GM21381 (cell line): ENCODE measurements at regions not wholly inside any gene's neighbourhood (a gene's known extent, or its start where the extent isn't known, plus 50 kb on each side); places are given as distances from the start of the nearest gene placed in this dataset.

ENCODE experiments used
- ATAC-seq: cut with Tn5 transposase; IDR thresholded peaks from one replicate; pipeline ENCODE4 v1.9.1; 2021; ENCODE audit warnings: mild to moderate bottlenecking, moderate library complexity; ENCODE audit not compliant: unreplicated experiment

DNA sequence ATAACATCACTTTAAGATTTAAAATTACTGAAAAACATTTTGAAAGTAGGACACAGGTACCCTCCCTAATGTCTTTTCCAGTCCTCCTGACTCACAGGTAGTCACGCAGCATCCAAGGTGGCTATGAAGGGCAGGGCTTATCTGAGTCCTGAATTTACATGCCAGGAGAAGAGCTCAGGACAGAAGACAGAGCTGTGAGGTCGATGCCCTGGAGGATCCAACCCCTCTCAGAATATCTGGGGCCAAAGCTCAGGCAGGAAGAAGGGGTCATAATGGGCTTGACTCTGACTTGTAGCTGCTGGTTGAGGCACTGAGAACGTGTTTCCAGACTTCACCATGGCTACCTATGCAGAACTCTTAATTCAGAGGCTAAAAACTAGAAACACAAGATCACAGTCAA, 177.5 kb downstream of the AASDH start:
- ATAC-seq, result no peak

DNA sequence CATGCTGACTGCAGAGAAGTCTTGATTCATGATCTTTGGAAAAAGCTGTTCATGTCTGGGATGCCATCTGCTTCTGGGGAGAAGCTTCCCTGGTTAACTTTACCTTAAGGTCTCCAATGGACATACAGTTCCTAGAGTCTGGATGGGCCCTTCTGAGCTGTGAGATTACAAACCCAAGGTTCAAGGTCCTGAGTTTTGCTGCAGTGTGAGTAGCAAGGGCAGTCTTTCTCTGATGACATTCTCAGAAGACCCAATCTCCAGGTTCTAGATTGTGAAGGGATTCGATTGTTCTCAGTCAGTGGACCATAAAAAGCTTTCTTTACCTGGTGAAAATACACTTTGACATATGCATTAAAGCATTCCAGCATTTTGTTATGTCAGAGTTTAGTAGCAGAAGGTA, 179.2 kb downstream of the AASDH start:
- ATAC-seq, result no peak

DNA sequence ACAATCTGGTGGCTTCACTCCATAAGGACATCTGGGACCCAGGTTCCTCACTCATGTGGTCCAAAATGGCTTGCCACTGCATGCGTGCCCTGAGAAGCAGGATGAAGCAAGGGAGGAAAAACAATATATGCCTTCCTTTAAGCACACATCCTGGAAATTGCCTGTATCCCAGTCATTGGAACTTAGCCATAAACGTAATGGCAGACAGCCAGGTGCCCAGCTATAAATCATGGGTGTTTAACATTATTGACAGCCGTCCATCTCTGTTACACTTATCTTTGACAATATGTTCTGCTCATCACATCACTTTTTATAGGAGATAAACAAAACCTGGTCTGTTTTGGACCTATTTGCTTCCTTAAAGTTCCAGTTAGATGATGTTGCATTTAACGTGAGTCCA, 181.0 kb downstream of the AASDH start:
- no peak for ATAC-seq

DNA sequence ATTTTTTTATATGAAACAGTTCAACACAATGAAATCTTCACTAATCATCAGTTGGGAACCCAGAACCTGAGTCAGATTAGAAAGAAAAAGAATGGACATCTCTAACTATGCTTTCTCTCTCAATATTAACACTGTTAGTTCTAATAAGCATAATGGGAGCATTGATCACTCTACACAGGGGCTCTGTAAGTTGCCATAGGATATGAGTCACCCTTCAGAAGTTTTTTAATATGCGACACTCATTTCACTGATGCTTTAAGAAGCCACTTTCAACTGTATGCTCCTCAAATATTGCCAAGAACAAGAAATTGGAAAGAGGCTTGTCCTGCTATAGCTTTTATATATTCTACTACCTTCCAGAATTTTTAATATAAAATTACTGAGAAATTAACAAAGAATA, 187.0 kb downstream of the AASDH start:
- ATAC-seq, result no peak

DNA sequence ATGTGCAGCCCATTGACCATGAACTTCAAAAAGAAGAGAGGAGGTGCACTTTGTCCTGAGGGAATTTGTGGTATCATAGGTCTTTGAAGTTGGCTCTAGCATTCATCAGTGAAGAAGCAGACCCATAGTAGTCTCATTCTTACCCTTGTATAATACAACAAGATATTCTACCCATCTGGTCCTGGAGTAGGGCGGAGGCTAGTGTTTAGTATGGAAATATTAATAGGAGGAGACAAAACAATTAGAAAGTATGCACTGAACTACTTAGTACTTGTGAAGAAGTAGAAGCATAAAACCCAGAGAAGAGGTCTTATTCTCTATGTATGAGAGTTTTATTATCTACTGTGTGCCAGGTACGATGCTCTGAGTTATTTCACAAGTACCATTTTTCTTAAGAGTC, 189.0 kb downstream of the AASDH start:
- ATAC-seq, result no peak

DNA sequence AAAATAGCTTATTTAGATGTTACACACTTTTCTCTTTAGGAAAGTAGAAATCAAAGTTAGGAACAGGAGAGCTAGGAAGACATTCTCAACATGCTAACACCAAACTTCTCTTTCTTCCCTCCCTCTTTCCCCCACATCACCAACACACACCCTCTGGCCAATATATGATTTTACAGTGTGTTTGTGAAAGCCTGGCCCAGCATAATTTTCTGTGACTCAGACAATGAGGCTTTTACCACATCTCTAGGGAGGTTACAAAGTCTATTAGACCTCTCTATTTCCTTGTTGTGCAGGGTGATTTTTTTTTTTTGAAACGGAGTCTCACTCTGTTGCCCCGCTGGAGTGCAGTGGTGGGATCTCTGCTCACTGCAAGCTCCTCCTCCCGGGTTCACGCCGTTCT, 189.9 kb downstream of the AASDH start:
- ATAC-seq, result no peak

DNA sequence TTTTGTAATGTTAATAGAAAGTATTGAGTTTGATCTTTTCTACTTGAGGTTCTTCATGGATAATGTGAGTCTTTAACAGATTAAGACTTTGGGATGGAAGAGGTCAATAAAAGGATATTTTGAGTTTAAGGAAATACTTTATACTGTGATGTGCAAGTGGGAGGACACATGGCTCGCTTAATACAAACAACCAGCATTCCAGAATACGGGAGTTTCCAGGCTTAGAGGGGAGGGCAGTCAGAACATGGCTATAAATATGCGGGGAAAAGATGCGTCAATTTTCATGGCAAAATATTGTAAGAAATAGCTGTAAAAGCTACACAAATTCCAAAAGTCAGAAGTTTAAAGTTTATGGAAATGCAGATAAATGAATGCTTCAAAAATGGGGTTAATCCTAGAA, 192.3 kb downstream of the AASDH start:
- ATAC-seq, result no peak

DNA sequence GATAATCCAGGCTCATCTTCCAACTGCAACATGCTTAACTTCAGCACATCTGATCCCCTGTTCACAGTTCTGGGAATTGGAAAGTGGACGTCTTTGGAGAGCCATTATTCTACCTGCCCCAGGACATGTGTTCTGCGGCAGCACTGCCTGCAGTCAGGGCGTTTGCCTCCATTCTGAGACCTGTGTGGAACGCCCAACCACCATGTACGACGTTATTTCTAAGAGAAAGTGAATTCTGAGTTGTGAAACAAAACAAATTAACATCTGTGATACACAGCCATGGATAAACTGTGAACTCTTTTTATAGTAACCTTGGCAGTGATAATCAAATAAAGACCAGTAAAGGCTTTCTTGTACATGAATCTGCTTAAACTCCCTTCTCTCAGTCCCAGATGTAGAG, 195.8 kb downstream of the AASDH start:
- ATAC-seq, result no peak

DNA sequence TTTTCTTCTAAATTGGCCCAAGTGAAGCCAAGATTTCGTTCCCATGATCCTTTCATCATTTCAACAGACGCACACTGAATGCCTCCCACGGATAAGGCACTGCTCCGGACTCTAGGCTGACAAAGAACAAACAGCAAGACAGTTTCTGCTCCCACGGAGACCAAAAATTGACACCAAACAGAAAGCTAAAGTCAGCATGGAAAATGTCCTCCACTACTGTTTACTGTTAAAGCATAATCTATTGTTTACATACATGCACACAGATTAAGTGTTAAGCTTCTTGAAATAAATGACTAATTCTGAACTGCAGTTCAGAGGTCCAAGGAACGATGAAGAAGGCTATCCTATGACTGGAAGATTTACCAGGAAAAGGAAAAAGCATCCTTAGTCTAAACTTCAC, 199.6 kb downstream of the AASDH start:
- ATAC-seq, result no peak

DNA sequence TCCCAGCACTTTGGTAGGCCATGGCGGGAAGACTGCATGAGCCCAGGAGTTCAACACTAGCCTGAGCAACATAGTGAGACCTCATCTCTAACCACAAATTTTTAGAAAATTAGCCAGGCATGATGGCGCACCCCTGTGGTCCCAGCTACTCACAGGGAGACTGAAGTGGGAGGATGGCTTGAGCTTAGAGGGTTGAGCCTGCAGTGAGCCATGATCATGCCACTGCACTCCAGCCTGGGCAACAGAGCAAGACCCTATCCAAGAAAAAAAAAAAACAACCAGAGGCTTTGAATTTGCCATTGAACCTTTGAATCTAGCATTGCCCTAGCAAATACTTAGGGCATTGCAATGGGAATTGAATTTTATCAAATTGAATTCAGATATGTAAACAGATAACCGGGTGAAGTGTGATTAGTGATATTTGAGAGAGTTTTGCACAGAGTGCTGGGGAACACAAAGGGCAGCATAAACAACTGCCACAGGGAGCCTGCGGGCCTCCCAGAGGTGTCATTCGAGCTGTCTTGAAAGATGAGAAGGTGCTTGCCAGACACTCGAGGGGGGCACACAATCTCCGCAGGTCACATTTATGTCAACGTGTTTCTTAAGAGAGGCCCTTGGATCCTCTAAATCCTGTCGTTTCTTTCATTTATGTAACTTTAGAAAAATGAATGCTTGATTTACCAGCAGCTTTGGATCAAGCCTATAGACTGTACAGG, 200.3 kb downstream of the AASDH start:
- no peak for ATAC-seq

DNA sequence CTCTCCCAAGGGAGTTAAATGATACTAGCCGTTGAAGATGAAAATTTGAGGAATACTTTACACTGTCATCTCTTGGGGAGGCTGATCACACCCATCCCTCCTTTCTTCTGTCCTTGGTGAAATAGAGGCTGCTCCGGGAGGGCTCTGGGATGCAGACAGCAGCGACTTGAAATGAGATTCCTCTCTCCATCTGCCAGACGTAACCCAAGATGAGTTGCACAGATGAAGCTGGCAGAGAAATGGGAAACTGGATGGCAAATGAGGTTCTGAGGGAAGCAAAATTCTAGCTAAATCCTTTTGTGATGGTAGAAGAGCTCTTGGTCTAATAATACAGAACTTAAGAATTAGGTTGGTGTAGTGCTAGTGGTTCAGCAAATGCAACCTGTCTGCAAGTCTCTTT, 201.4 kb downstream of the AASDH start:
- ATAC-seq, result no peak

DNA sequence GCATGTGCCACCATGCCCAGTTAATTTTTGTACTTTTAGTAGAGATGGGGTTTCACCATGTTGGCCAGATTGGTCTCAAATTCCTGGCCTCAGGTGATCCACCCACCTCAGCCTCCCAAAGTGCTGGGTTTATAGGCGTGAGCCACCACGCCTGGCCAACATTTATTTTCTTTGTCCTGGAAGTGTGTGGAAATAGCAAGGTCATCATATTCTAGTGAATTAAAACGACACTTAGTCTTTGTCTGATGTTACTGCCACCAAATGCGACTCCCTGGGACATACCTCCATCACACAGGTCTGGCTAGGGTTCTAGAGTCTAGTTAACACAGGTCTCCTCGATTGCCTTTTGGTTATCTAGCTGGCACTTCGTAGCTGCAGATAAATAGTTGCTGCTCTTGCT, 203.1 kb downstream of the AASDH start:
- ATAC-seq, result no peak

DNA sequence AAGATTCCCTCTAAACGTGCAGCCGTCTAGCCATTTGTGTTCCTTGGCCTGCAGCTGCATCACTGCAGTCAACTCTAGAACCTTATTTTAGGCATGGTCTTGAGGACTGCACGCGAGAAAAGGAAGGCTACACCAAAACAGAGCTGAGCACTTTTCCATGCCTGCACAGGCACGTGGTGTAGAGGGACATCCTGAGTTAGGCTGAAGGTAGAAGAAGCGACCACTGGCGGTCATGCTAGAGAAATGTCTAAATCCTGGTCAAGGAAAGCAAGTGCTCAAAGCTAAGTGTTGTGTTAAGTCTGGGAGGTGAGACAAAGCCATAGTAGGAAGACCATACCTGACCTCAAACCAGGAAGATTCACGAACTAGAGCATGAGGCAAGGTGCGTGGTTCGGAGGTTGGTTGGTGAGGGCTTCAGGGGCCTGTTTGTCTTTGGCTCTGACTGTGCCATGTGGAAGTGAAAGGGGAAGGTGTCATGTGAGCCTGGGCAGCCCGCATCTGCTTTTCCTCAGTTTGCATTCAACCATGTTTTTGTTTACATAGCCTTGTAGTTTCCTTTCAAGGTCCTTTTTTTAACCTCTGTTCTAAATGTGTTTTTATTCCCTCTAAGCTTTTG, 203.8 kb downstream of the AASDH start:
- ATAC-seq, result peak; percentile 73

DNA sequence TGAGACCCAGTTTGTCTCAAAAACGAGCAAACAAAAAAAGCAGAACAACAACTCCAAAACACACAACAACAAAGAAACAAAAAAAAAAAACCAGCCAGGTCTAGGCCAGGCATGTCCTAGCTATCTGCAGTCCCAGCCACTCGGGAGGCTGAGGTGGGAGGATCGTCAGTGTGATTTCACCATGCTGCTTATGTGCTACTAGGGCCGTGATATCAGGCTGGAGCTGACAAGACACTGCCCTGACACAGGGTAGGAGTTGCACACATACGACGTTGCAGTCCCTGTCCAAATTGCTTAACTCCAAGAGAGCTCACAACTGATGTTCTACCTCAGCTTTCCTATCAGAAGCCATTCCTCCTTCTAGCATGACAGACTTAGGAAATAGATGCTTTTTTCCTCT, 204.9 kb downstream of the AASDH start:
- ATAC-seq, result no peak

DNA sequence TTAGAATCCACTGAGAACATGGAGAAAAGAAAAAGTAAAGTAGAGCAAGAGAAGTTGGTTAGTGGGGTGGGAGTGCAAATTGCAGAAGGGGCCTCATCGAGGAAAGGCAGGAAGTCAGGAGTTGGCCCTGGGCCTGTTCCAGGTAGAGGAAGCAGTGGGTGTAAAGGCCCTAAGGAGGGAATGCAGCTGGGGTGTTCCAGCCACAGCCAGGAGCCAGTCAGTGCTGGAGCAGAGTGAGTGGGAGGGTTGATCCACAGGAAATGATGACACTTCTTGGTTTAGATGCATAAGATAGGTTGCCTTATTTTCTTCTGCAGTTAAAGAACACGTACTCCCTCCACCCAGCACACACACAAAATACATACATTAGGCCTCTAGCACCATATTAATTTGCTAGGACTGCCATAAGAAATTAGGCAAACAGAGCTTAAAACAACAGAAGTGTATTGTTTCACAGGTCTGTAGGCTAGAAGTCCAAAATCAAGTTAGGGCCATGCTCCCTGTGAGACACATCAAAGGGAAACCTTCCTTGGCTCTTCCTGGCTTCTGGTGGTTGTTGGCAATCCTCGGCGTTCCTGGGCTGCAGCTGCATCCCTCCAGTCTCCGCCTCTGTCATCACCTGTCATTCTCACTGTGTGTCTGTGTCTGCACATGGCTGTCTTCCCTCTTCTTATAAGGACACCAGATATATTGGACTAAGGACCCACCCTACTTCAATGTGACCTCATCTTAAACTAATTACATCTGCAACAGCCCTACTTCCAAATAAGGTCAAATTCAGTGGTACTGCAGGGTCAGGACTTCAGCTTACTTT, 205.9 kb downstream of the AASDH start:
- no peak for ATAC-seq

DNA sequence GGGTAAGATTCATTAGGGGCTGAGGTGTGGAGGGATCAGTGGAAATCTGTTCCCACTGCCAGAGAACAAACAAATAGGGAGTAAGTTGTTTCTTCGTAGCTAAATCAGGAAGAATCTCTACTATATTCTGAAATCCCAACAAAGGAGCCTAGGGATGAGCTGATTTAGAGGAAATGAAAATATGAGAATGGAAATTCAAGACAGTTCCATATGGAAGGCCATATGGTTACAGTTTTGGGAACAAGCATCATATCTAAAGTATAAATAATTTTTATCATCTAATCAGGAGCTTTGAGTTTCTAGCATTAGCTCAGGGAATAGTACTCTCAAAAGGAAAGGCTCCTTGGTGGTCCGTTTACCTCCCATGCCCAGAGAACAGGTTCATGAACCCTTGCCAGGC, 218.2 kb downstream of the AASDH start:
- no peak for ATAC-seq

DNA sequence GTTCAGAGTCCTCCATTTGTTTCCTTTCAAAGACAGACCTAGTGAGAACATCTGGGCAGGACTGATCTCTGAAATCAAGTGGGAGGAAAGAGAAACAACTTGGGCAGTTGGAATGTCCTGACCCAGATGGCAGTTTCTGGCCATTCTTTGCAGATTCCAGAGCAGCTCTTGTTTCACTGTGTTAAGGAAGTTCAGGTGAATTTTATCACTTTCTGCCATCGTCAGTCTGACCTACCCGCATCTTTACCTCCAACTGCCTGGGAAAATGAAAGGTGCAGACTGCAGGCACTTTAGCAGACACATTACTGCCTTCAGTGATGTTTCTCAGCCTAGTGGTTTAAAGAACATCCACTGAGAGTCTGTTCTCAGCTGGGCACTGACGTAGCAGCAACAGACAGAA, 216.2 kb downstream of the CEP135 start:
- ATAC-seq, result no peak

DNA sequence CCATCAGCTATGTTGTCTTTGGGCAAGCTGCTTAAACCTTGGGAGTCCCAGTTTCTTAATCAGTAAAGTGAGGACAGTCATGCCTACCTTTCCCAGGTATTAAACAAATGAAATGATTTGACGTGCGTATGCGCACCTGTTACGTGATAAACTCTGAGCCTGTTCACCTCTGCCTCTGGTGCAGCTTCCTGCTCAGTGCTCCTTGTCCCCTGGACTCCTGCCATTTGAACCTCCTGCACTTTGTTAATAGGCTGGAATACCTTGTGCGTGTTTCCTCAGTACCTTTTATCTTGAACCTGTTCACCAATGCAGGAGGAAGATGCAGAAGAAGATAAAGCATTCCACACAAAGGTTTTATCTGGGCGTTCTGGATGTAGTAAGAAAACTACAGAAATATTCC, 211.9 kb downstream of the CEP135 start:
- ATAC-seq, result no peak

DNA sequence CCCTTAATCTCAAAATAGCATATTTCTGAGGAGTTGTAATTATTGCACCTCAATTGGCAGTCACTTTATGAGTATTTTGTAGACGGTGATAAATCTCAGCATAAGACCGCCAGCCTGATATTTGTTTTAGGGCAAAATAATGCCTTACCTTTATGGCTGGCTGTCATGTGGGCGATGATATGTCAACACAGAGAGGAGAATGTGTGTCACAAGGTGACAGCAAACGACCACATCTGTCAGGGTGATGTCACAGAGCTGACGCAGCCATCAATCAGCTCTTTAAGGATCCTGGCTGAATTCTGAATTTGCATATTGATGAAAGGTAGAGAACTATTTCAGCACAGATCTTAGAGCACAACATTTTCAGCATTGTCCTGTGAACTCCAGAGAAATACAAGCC, 209.7 kb downstream of the CEP135 start:
- ATAC-seq, result no peak

DNA sequence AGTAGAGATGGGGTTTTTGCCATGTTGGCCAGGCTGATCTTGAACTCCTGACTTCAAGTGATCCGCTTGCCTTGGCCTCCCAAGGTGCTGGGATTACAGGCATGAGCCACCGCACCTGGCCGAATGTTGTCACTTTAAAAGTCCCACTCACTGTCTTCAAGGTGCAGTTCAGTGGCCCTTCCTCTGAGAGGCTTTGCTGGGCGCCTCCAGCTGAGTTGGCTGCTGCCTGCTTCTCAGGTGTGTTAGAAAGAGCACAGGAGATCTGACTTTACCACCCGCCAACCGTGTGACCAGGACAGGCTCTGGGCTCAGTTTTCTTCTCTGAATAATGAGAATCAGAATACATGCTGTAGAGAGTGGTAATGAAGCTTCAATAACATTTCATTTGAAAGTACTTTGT, 207.4 kb downstream of the CEP135 start:
- no peak for ATAC-seq

DNA sequence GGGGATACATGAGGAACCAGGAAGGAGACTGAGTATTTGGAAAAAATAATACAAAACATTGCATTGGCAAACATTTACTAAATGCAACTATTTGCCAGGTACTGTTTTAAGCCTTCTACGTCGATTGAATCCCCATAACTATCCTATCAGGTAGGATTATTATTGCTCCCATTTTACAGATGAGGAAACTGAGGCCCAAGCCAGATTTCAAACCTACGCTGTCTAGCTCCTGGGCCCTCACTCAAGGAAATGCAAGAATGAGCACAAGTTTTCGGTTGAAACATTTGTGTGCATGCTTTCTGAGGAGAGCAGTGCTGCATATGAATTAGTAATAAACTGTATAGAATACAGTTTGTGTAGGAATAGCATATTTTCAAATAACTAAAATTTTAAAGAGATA, 206.7 kb downstream of the CEP135 start:
- no peak for ATAC-seq

DNA sequence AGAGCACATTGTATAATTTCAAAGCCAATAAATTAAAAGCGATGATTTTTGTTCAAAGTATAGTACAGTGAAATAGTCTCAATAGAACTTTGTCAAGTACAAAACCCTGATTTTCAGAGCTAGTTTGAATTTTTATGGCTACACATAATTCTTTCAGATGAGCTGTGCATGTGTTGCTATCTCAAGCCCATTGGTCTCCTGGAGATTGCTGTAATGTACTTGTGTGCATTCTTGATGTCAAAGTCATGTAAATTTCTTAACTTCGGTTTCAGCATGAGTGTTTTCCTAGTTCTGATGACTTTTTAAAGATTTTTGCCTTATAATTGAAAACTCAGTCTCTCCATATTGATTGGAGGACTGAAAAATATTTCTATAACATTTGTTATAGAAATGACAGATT, 200.8 kb downstream of the CEP135 start:
- no peak for ATAC-seq
